ENCODE measurements at regions not wholly inside any gene's neighbourhood (a gene's known extent, or its start where the extent isn't known, plus 50 kb on each side); places are given as distances from the start of the nearest gene placed in this dataset.

- Histone ChIP-seq H3K9me3 (ENCODE audit: control insufficient read depth, low read depth, low read length) (peaks cover 2% of the 10 kb centered on the region), H3K27me3 (ENCODE audit: control insufficient read depth, extremely low read depth, insufficient read depth, low read length) (no peaks in the 10 kb centered on the region), H4K20me1 (ENCODE audit: control insufficient read depth, extremely low read depth, insufficient read depth, low read length) (no peaks in the 10 kb centered on the region), H3K9me1 (ENCODE audit: control insufficient read depth, extremely low read depth, insufficient read depth, low read length) (no peaks in the 10 kb centered on the region), H3K79me2 (ENCODE audit: control insufficient read depth, insufficient read depth, low read length) (no peaks in the 10 kb centered on the region), H3K36me3 (ENCODE audit: control insufficient read depth in 2 of 2, extremely low read depth in 1 of 2, insufficient read depth in 2 of 2, low read length in 2 of 2) (no peaks in the 10 kb centered on the region), H3K4me1 (ENCODE audit: control insufficient read depth, extremely low read depth, insufficient read depth, low read length) (peaks cover 40% of the 10 kb centered on the region), H2AFZ (ENCODE audit: control insufficient read depth, low read length) (no peak overlapping the region), H3K9ac (ENCODE audit: control insufficient read depth, extremely low read depth, insufficient read depth, low read length) (no peak overlapping the region), H3K4me2 (ENCODE audit: control insufficient read depth, extremely low read depth, insufficient read depth, low read depth, low read length) (no peak overlapping the region), H3K4me3 (ENCODE audit: control insufficient read depth in 2 of 3, extremely low read depth in 1 of 3, insufficient read depth in 2 of 3, low read depth in 1 of 3, low read length in 3 of 3) (no peak overlapping the region), H3K27ac (ENCODE audit: control insufficient read depth, insufficient read depth, low read length) (no peak overlapping the region)
- DNase-seq (ENCODE audit: low read depth, low spot score): no peak
- no peak for FAIRE-seq
- no peak for TF ChIP-seq EZH2 (IDR thresholded peaks at IDR 0.05; ENCODE audit: low read length)
- TF ChIP-seq CTCF (optimal IDR thresholded peaks at IDR 0.05 in 1 of 3, IDR thresholded peaks at IDR 0.05 in 1 of 3, conservative IDR thresholded peaks at IDR 0.05 in 1 of 3; ENCODE audit: extremely low read depth in 1 of 3, insufficient read depth in 2 of 3, low read length in 3 of 3): no peak
- dilution Hi-C loops (cut with MboI; ENCODE audit: extremely low pct_ligation_motif_present, low sequenced_read_pairs): no loop called here
Measured at GRCh38 chr3:31039145-31039544, 144.7 kb upstream of the GADL1 start.

GRCh38 chr3:31041161-31041978 is 146.9 kb upstream of the GADL1 start:
- TF ChIP-seq EZH2 (IDR thresholded peaks at IDR 0.05; ENCODE audit: low read length) (no peak), CTCF (optimal IDR thresholded peaks at IDR 0.05 in 1 of 3, IDR thresholded peaks at IDR 0.05 in 1 of 3, conservative IDR thresholded peaks at IDR 0.05 in 1 of 3; ENCODE audit: extremely low read depth in 1 of 3, insufficient read depth in 2 of 3, low read length in 3 of 3) (no peak)
- H3K4me1 ChIP-seq (ENCODE audit: control insufficient read depth, extremely low read depth, insufficient read depth, low read length): peaks cover 40% of the 10 kb centered on the region
- dilution Hi-C loops (cut with MboI; ENCODE audit: extremely low pct_ligation_motif_present, low sequenced_read_pairs): no loop called here
- H3K9me3 ChIP-seq (ENCODE audit: control insufficient read depth, low read depth, low read length): peaks cover 2% of the 10 kb centered on the region
- no peak overlapping the region for H3K27ac ChIP-seq (ENCODE audit: control insufficient read depth, insufficient read depth, low read length)
- no peaks in the 10 kb centered on the region for H3K36me3 ChIP-seq (ENCODE audit: control insufficient read depth in 2 of 2, extremely low read depth in 1 of 2, insufficient read depth in 2 of 2, low read length in 2 of 2)
- H4K20me1 ChIP-seq (ENCODE audit: control insufficient read depth, extremely low read depth, insufficient read depth, low read length): no peaks in the 10 kb centered on the region
- no peak overlapping the region for H3K9ac ChIP-seq (ENCODE audit: control insufficient read depth, extremely low read depth, insufficient read depth, low read length)
- FAIRE-seq: peak; percentile 99
- no peak overlapping the region for H3K4me3 ChIP-seq (ENCODE audit: control insufficient read depth in 2 of 3, extremely low read depth in 1 of 3, insufficient read depth in 2 of 3, low read depth in 1 of 3, low read length in 3 of 3)
- DNase-seq (ENCODE audit: low read depth, low spot score): peak; percentile 33
- no peak overlapping the region for H2AFZ ChIP-seq (ENCODE audit: control insufficient read depth, low read length)
- H3K4me2 ChIP-seq (ENCODE audit: control insufficient read depth, extremely low read depth, insufficient read depth, low read depth, low read length): peak overlapping the region; percentile 17
- H3K9me1 ChIP-seq (ENCODE audit: control insufficient read depth, extremely low read depth, insufficient read depth, low read length): no peaks in the 10 kb centered on the region
- H3K79me2 ChIP-seq (ENCODE audit: control insufficient read depth, insufficient read depth, low read length): no peaks in the 10 kb centered on the region
- H3K27me3 ChIP-seq (ENCODE audit: control insufficient read depth, extremely low read depth, insufficient read depth, low read length): no peaks in the 10 kb centered on the region

Measured in keratinocyte (primary cell).